Fibroblast of lung (primary cell): ENCODE measurements at regions not wholly inside any gene's neighbourhood (a gene's known extent, or its start where the extent isn't known, plus 50 kb on each side); places are given as distances from the start of the nearest gene placed in this dataset.

Experiments used
- DNase-seq, 2 donors: peaks; one replicate each; pipeline versions ENCODE4 v3.0.0 to v3.0.0-alpha.2; 2010; ENCODE audit warnings: low read depth in 2 of 2
- H2AFZ ChIP-seq: 2 replicates; pipeline ENCODE4 v1.5.1; 2012; ENCODE audit warnings: low read length, control low read depth, inconsistent platforms
- H3K27ac ChIP-seq: 2 replicates; pipeline ENCODE4 v1.5.1; 2011; ENCODE audit warnings: low read length, control low read depth; ENCODE audit not compliant: insufficient read depth
- H3K27me3 ChIP-seq: 2 replicates; pipeline ENCODE4 v1.5.1; 2011; ENCODE audit warnings: mild to moderate bottlenecking, low read length; ENCODE audit not compliant: control insufficient read depth, insufficient read depth
- H3K36me3 ChIP-seq: 2 replicates; pipeline ENCODE4 v1.5.1; 2011; ENCODE audit warnings: low read length; ENCODE audit not compliant: control insufficient read depth, insufficient read depth
- H3K4me1 ChIP-seq: 2 replicates; pipeline ENCODE4 v1.5.1; 2011; ENCODE audit warnings: low read length; ENCODE audit not compliant: control insufficient read depth, insufficient read depth; ENCODE audit errors: extremely low read depth
- H3K4me2 ChIP-seq: 2 replicates; pipeline ENCODE4 v1.5.1; 2011; ENCODE audit warnings: low read length, control low read depth; ENCODE audit not compliant: insufficient read depth; ENCODE audit errors: extremely low read depth
- H3K4me3 ChIP-seq, 4 experiments: fragments of 200-600 bp in 1 of 4; sonication (generic) in 1 of 4; replicated peaks in 1 of 4; 2 replicates each; pipeline ENCODE4 v1.5.1; 2011 to 2016; ENCODE audit warnings: low read length in 4 of 4, low read depth in 3 of 4, mild to moderate bottlenecking in 3 of 4, control low read depth in 2 of 4, inconsistent platforms in 1 of 4, mixed read lengths in 1 of 4; ENCODE audit not compliant: insufficient read depth in 1 of 4; ENCODE audit errors: control extremely low read depth in 1 of 4
- H3K79me2 ChIP-seq: 2 replicates; pipeline ENCODE4 v1.5.1; 2012; ENCODE audit warnings: mild to moderate bottlenecking, low read length, inconsistent platforms; ENCODE audit not compliant: control insufficient read depth, insufficient read depth
- H3K9ac ChIP-seq: 2 replicates; pipeline ENCODE4 v1.5.1; 2011; ENCODE audit warnings: mild to moderate bottlenecking, low read length, control low read depth; ENCODE audit not compliant: insufficient read depth
- H3K9me3 ChIP-seq: 2 replicates; pipeline ENCODE4 v1.5.1; 2012; ENCODE audit warnings: low read depth, low read length; ENCODE audit not compliant: control insufficient read depth, insufficient read depth
- H4K20me1 ChIP-seq: 2 replicates; pipeline ENCODE4 v1.5.1; 2011; ENCODE audit warnings: low read length; ENCODE audit not compliant: control insufficient read depth, insufficient read depth; ENCODE audit errors: extremely low read depth
- EZH2 ChIP-seq: IDR thresholded peaks from 2 replicates; pipeline ENCODE4 v1.5.1; 2012; ENCODE audit warnings: low read length, control low read depth, mild to moderate bottlenecking; ENCODE audit errors: missing control alignments
- TF ChIP-seq, protein P1 (sequence below), 2 donors: IDR thresholded peaks in 1 of 2; conservative IDR thresholded peaks in 1 of 2; 1 replicate in 1 of 2; 2 replicates in 1 of 2; pipeline ENCODE4 v1.5.1; 2011 to 2012; ENCODE audit warnings: low read length in 2 of 2, control low read depth in 1 of 2, inconsistent platforms in 1 of 2, low read depth in 1 of 2, mild to moderate bottlenecking in 1 of 2

DNA sequence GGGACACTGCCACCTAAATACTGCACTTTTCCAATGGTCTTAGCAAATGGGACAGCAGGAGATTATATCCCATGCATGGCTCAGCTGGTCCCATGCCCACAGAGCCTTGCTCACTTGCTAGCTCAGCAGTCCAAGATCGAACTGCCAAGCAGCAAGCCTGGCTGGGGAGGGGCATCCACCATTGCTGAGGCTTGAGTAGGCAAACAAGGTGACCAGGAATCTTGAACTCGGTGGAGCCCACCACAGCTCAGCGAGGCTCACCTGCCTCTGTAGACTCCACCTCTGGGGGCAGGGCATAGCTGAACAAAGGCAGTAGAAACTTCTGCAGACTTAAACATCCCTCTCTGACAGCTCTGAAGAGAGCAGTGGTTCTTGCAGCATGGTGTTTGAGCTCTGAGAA lies 370.8 kb upstream of the MGAT4C start:
- H3K4me1 ChIP-seq = no peaks in the 10 kb centered on the region
- no peaks in the 10 kb centered on the region for H3K9me3 ChIP-seq
- no peak for DNase-seq
- H3K79me2 ChIP-seq = no peaks in the 10 kb centered on the region
- no peak for TF ChIP-seq EZH2
- TF ChIP-seq, protein P1, sequence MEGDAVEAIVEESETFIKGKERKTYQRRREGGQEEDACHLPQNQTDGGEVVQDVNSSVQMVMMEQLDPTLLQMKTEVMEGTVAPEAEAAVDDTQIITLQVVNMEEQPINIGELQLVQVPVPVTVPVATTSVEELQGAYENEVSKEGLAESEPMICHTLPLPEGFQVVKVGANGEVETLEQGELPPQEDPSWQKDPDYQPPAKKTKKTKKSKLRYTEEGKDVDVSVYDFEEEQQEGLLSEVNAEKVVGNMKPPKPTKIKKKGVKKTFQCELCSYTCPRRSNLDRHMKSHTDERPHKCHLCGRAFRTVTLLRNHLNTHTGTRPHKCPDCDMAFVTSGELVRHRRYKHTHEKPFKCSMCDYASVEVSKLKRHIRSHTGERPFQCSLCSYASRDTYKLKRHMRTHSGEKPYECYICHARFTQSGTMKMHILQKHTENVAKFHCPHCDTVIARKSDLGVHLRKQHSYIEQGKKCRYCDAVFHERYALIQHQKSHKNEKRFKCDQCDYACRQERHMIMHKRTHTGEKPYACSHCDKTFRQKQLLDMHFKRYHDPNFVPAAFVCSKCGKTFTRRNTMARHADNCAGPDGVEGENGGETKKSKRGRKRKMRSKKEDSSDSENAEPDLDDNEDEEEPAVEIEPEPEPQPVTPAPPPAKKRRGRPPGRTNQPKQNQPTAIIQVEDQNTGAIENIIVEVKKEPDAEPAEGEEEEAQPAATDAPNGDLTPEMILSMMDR (conservative IDR thresholded peaks at IDR 0.05 in 1 of 2, IDR thresholded peaks at IDR 0.05 in 1 of 2; ENCODE audit: low read depth in 1 of 2, low read length in 2 of 2) = no peak
- no peak overlapping the region for H3K4me2 ChIP-seq
- H2AFZ ChIP-seq = no peak overlapping the region
- no peak overlapping the region for H3K9ac ChIP-seq
- H3K4me3 ChIP-seq = no peak overlapping the region
- no peak overlapping the region for H3K27ac ChIP-seq
- no peaks in the 10 kb centered on the region for H3K27me3 ChIP-seq
- H4K20me1 ChIP-seq = no peaks in the 10 kb centered on the region
- no peaks in the 10 kb centered on the region for H3K36me3 ChIP-seq

DNA sequence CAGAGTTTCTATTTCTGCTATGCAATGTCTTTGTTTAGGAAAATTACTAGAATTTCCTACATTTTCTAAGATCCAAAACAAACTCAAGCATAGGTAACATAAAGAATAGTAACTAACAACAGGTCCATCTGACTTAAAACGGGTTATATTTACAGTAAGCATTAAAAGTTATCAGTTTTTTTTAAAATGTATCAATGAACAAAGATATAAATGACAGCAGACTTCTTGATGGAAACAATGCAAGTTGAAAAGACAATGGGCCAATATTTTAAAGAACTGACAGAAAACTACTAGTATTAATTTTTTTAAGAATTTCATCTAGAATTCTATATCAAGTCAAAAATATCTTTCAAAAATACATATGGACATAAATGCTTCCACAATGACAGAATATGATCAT lies 367.1 kb upstream of the MGAT4C start:
- H4K20me1 ChIP-seq = no peaks in the 10 kb centered on the region
- no peaks in the 10 kb centered on the region for H3K79me2 ChIP-seq
- no peak for TF ChIP-seq EZH2
- no peak overlapping the region for H2AFZ ChIP-seq
- no peak overlapping the region for H3K4me2 ChIP-seq
- H3K27ac ChIP-seq = no peak overlapping the region
- H3K9me3 ChIP-seq = no peaks in the 10 kb centered on the region
- no peak overlapping the region for H3K9ac ChIP-seq
- H3K27me3 ChIP-seq = no peaks in the 10 kb centered on the region
- H3K4me3 ChIP-seq = no peak overlapping the region
- no peaks in the 10 kb centered on the region for H3K36me3 ChIP-seq
- H3K4me1 ChIP-seq = no peaks in the 10 kb centered on the region
- DNase-seq = peak; percentile 8 to 19

DNA sequence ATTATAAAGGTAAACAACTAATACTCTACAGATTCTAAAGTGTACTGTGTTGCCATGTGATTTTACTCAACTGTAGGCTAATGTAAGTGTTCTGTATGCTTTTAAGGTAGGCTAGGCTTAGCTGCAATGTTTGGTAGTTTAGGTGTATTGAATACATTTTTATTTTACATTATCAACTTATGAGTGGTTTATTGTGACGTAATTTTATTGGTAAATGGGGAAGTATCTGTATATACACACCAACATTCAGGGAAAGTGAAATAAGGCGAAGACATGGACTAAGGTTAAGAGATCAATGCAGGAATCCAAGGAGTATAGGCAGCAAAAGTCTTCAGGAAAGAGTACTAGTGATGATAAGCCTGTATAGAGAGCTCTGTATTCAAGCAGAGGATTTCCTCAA lies 365.8 kb upstream of the MGAT4C start:
- H3K9ac ChIP-seq = no peak overlapping the region
- H3K79me2 ChIP-seq = no peaks in the 10 kb centered on the region
- no peaks in the 10 kb centered on the region for H4K20me1 ChIP-seq
- H3K4me2 ChIP-seq = no peak overlapping the region
- TF ChIP-seq, protein P1 (conservative IDR thresholded peaks at IDR 0.05 in 1 of 2, IDR thresholded peaks at IDR 0.05 in 1 of 2; ENCODE audit: low read depth in 1 of 2, low read length in 2 of 2) = no peak
- TF ChIP-seq EZH2 = no peak
- no peak for DNase-seq
- no peaks in the 10 kb centered on the region for H3K36me3 ChIP-seq
- H3K27ac ChIP-seq = no peak overlapping the region
- no peak overlapping the region for H3K4me3 ChIP-seq
- no peaks in the 10 kb centered on the region for H3K9me3 ChIP-seq
- no peaks in the 10 kb centered on the region for H3K4me1 ChIP-seq
- no peak overlapping the region for H2AFZ ChIP-seq
- H3K27me3 ChIP-seq = no peaks in the 10 kb centered on the region
